Chondrocyte (in vitro differentiated cells): ENCODE measurements at regions not wholly inside any gene's neighbourhood (a gene's known extent, or its start where the extent isn't known, plus 50 kb on each side); places are given as distances from the start of the nearest gene placed in this dataset.

Experiments used
- DNase-seq: peaks from one replicate; pipeline ENCODE4 v3.0.0; 2021; ENCODE audit warnings: mixed read lengths, low spot score
- H3K27ac Mint-ChIP-seq: one replicate; pipeline ENCODE4 v1.8.0; 2021; ENCODE audit warnings: mild to moderate bottlenecking, moderate library complexity, mixed read lengths; ENCODE audit not compliant: unreplicated experiment
- H3K27me3 Mint-ChIP-seq: 2 replicates; pipeline ENCODE4 v1.8.0; 2021; ENCODE audit warnings: low read depth, mixed read lengths
- H3K36me3 Mint-ChIP-seq: 2 replicates; pipeline ENCODE4 v1.8.0; 2021; ENCODE audit warnings: low read depth, mixed read lengths
- H3K4me1 Mint-ChIP-seq: 2 replicates; pipeline ENCODE4 v1.8.0; 2021; ENCODE audit warnings: low read depth, mild to moderate bottlenecking, mixed read lengths
- H3K4me3 Mint-ChIP-seq: one replicate; pipeline ENCODE4 v1.8.0; 2021; ENCODE audit warnings: mild to moderate bottlenecking, moderate library complexity, mixed read lengths; ENCODE audit not compliant: unreplicated experiment
- H3K9me3 Mint-ChIP-seq: 2 replicates; pipeline ENCODE4 v1.8.0; 2021; ENCODE audit warnings: low read depth, mixed read lengths
- TF ChIP-seq, protein P1 (sequence below): fragments of 200-600 bp; sonication (generic); IDR thresholded peaks from 2 replicates; pipeline ENCODE4 v1.5.0; 2021; ENCODE audit warnings: antibody characterized with exemption, mild to moderate bottlenecking, moderate library complexity

- no peaks in the 10 kb centered on the region for H3K4me1 Mint-ChIP-seq
- TF ChIP-seq, protein P1, sequence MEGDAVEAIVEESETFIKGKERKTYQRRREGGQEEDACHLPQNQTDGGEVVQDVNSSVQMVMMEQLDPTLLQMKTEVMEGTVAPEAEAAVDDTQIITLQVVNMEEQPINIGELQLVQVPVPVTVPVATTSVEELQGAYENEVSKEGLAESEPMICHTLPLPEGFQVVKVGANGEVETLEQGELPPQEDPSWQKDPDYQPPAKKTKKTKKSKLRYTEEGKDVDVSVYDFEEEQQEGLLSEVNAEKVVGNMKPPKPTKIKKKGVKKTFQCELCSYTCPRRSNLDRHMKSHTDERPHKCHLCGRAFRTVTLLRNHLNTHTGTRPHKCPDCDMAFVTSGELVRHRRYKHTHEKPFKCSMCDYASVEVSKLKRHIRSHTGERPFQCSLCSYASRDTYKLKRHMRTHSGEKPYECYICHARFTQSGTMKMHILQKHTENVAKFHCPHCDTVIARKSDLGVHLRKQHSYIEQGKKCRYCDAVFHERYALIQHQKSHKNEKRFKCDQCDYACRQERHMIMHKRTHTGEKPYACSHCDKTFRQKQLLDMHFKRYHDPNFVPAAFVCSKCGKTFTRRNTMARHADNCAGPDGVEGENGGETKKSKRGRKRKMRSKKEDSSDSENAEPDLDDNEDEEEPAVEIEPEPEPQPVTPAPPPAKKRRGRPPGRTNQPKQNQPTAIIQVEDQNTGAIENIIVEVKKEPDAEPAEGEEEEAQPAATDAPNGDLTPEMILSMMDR = peak; percentile 74
- no peak overlapping the region for H3K27ac Mint-ChIP-seq
- DNase-seq = peak; percentile 84
- peaks cover 2% of the 10 kb centered on the region for H3K36me3 Mint-ChIP-seq
- peaks cover 10% of the 10 kb centered on the region for H3K27me3 Mint-ChIP-seq
- peaks cover 12% of the 10 kb centered on the region for H3K9me3 Mint-ChIP-seq
- no peak overlapping the region for H3K4me3 Mint-ChIP-seq
These were observed 280.0 kb upstream of the RTL1 start for GRCh38 chr14:101183376-101184103.

DNA sequence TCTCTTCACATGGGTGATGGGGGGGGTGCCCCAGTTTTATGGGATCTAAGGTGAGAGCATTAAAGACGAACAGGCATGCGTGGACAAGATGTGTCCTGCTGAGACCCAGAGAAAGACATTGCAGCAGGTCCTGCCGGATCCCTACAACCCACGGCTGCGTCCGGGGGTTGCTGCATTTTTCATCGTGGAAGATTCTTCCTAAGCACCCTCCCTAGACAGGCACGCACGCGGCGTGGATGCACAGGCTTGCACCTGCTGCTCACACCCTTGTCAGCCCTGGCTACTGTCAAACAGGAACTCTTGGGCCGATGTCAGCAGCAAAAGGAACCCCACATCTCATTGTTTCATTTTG lies 280.6 kb upstream of the RTL1 start:
- no peak overlapping the region for H3K4me3 Mint-ChIP-seq
- H3K27ac Mint-ChIP-seq = no peak overlapping the region
- peaks cover 12% of the 10 kb centered on the region for H3K9me3 Mint-ChIP-seq
- TF ChIP-seq, protein P1 = no peak
- peaks cover 2% of the 10 kb centered on the region for H3K36me3 Mint-ChIP-seq
- peaks cover 13% of the 10 kb centered on the region for H3K27me3 Mint-ChIP-seq
- DNase-seq = no peak
- H3K4me1 Mint-ChIP-seq = no peaks in the 10 kb centered on the region

DNA sequence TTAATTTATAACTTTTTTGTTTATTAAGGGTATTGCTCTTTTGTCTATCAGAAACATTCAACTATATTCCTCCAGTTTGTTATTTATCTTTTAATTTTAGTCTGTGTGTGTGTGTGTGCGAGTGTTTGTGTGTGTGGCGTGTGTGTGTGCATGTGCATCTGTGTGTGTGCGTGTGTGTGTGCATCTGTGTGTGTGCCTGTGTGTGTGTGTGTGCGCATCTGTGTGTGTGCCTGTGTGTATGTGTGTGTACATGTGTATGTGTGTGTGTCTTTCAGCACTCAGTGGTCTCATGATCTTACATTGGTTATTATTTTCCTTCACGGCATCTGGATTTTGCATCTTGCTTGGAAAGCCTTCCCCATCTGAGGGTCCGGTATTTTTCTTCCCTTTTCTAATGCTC lies 281.1 kb upstream of the RTL1 start:
- H3K4me1 Mint-ChIP-seq = no peaks in the 10 kb centered on the region
- DNase-seq = no peak
- peaks cover 2% of the 10 kb centered on the region for H3K36me3 Mint-ChIP-seq
- no peak overlapping the region for H3K4me3 Mint-ChIP-seq
- TF ChIP-seq, protein P1 = no peak
- H3K27me3 Mint-ChIP-seq = peaks cover 17% of the 10 kb centered on the region
- peaks cover 12% of the 10 kb centered on the region for H3K9me3 Mint-ChIP-seq
- H3K27ac Mint-ChIP-seq = no peak overlapping the region

GRCh38 chr14:101185073-101185835 lies 281.7 kb upstream of the RTL1 start:
- Mint-ChIP-seq H3K36me3 (peaks cover 2% of the 10 kb centered on the region), H3K4me3 (no peak overlapping the region), H3K9me3 (peaks cover 9% of the 10 kb centered on the region), H3K27ac (no peak overlapping the region), H3K4me1 (no peaks in the 10 kb centered on the region), H3K27me3 (peaks cover 23% of the 10 kb centered on the region)
- peak; percentile 62 for DNase-seq
- TF ChIP-seq, protein P1 = no peak

DNA sequence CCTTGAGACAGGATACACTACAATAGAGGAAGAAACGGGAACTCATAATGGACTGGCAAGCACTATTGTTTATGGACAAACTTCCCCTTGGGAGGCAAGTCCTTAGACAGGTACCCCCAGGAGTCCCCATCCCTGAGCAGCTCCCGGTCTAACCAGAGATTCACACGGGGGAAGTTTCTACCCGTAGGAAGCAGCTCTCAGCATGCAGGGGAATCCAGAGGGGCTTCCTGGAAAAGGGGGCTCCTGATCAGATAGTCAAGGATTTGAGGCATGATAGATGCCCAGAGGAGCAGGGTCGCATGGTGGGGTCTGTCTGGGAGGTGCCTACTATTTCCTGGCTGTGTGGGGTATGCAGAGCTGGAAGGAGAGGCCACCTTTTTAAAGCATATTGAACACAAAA lies 282.4 kb upstream of the RTL1 start:
- TF ChIP-seq, protein P1 = no peak
- peaks cover 2% of the 10 kb centered on the region for H3K9me3 Mint-ChIP-seq
- H3K36me3 Mint-ChIP-seq = peaks cover 2% of the 10 kb centered on the region
- H3K27me3 Mint-ChIP-seq = peaks cover 27% of the 10 kb centered on the region
- no peak overlapping the region for H3K27ac Mint-ChIP-seq
- no peak overlapping the region for H3K4me3 Mint-ChIP-seq
- H3K4me1 Mint-ChIP-seq = no peaks in the 10 kb centered on the region
- DNase-seq = no peak
